ENCODE measurements at regions not wholly inside any gene's neighbourhood (a gene's known extent, or its start where the extent isn't known, plus 50 kb on each side); places are given as distances from the start of the nearest gene placed in this dataset.

- no peak for DNase-seq (ENCODE audit: low spot score)
Measured at GRCh38 chr10:27451054-27451453, 53.0 kb upstream of the RAB18 start.

GRCh38 chr10:27450225-27450624 lies 53.9 kb upstream of the RAB18 start:
- no peak for DNase-seq (ENCODE audit: low spot score)

DNA sequence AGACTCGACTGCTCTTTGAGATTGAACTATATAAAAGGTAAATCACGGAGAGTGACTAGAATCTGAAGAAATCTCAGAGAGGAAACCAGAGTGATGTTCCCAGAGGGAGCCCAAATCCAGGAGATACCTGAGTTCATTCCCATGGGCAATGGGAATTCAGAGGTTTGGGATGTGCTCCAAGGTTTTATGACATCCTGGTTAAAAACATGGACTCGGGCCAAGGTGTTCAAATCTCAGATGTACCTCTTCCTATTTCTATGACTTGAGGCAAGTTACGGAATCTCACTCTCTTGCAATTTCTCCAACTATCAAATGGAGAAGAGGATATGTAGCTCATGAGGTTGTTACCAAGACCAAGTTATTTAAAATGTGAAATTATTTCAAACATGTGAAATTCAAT lies 54.5 kb upstream of the RAB18 start:
- DNase-seq (ENCODE audit: low spot score): no peak

GRCh38 chr10:27448921-27449320 lies 55.2 kb upstream of the RAB18 start:
- no peak for DNase-seq (ENCODE audit: low spot score)

DNA sequence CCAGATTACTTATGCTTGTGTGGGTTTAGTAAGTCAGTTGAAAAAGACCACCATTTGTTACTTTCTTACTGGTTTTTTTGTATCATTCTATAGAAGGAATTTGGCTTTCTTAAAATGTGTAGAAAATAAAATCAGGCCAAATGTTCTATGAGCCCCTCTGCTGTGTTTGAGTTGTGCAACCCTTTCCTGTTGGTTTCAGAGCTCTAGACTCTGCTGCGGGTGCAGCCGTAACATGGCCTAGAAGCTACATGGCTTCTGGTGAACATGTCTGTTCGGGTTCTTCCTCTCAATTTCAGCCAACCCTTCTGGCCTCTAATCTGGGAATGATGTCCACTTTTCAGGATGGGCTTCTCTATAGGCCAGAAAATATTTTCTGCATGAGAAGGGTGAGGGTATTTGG lies 56.6 kb upstream of the RAB18 start:
- DNase-seq (ENCODE audit: low spot score): no peak

GRCh38 chr10:27446091-27446918 lies 57.8 kb upstream of the RAB18 start:
- peak; percentile 15 for DNase-seq (ENCODE audit: low spot score)

GRCh38 chr10:27445070-27445469 lies 59.0 kb upstream of the RAB18 start:
- DNase-seq (ENCODE audit: low spot score): no peak

- DNase-seq (ENCODE audit: low spot score): no peak
Measured at GRCh38 chr10:27440478-27440877, 63.6 kb upstream of the RAB18 start.

- DNase-seq (ENCODE audit: low spot score): no peak
Measured at GRCh38 chr10:27440021-27440420, 64.1 kb upstream of the RAB18 start.

- DNase-seq (ENCODE audit: low spot score): no peak
Measured at GRCh38 chr10:27439101-27439500, 65.0 kb upstream of the RAB18 start.

DNA sequence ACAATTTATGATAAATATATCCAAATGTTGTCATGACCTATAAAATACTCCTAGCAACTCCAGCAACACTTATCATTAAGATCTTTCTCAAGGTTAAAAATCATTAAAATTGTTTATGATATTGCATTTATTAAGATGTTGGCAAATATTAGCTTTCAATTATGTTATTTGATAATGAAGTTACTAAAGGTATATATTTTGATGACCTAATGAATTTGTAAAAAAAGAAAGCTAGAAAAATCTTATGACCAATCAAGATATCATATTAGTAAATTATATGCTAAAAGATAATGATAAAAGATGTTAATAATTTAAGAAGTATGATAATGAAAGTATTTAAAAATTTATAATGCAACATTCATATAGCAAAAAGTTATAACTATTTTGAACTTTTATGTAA lies 66.3 kb upstream of the RAB18 start:
- no peak for DNase-seq (ENCODE audit: low spot score)

- no peak for DNase-seq (ENCODE audit: low spot score)
Measured at GRCh38 chr10:27436710-27437109, 67.4 kb upstream of the RAB18 start.

DNA sequence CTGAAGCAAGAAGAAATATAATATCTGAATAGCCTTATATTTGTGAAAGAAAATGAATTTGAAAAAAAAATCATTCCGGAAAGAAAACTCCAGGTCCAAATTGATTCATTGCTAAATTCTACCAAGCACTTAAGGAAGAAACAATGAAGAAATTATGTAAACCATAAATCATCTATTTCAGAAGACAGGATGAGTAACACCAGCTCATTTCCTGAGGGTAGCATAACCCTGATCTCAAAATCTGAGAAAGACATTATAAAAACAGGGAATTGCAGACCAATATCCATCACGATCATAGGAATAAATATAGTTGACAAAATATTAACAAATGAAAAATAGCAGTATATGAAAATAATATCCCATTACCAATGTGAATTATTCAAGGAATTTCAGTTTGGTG lies 70.1 kb upstream of the RAB18 start:
- no peak for DNase-seq (ENCODE audit: low spot score)

DNA sequence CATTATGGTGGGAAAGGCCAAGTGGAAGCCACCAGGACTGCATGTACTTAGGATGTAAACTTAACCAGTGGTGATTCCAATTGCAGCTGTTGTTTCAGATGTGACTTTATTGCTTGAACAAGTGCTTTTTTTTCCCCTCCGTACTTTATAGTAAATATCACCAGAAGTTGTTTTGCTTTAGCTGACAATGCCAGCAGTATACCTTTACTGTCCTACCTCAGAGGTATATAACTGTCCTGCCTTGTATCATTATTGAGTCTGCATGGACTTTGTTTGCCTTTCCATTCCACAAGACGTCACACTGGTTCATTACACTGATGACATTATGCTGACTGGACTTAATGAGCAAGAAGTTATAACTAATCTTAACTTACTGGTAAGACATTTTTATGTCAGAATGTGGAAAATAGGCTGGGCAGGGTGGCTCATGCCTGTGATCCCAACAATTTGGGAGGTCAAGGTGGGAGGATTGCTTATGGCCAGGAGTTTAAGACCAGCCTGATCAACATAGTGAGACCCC lies 77.1 kb upstream of the RAB18 start:
- DNase-seq (ENCODE audit: low spot score): no peak

GRCh38 chr10:27413831-27414348 lies 90.2 kb upstream of the RAB18 start:
- no peak for DNase-seq (ENCODE audit: low spot score)

- no peak for DNase-seq (ENCODE audit: low spot score)
Measured at GRCh38 chr10:27413387-27413786, 90.7 kb upstream of the RAB18 start.

DNA sequence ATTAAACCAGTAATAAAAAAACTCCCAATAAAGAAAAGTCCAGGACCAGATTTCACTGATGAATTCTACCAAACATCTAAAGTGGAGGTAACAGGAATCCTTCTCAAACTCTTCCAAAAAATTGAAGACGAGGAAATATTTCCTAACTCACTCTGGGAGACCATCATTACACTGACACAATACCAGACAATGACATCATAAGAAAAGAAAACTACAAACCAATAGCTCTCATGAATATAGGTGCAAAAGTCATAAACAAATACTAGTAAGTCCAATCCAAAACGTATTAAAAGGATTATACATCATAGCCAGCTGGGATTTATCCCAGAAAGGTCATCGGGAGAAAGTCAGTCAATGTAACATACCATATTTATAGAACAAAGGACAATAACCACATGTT lies 94.0 kb upstream of the RAB18 start:
- DNase-seq (ENCODE audit: low spot score): no peak

- DNase-seq (ENCODE audit: low spot score): no peak
Measured at GRCh38 chr10:27407271-27407670, 96.8 kb upstream of the RAB18 start.

DNA sequence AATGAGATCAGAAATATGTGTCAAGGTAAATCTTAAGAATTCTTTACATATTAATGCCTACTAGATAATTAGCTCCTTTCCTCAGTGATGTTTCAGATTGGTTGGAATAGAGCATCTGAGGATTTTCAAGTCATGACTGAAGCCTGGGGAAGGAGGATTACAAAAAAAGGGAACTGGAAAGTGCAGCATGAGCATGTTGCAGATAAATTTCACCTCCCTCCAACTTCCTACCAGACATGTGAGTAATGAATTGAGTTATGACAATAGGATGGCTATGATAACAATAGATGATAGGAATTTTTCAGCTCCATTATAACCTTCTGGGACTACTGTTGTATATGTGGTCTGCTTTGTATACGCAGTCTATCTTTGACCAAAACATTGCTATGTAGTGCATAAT lies 104.2 kb upstream of the RAB18 start:
- DNase-seq (ENCODE audit: low spot score): no peak

- no peak for DNase-seq (ENCODE audit: low spot score)
Measured at GRCh38 chr10:27393961-27394360, 110.1 kb upstream of the RAB18 start.

GRCh38 chr10:27392606-27393005 lies 111.5 kb upstream of the RAB18 start:
- DNase-seq (ENCODE audit: low spot score): no peak

DNA sequence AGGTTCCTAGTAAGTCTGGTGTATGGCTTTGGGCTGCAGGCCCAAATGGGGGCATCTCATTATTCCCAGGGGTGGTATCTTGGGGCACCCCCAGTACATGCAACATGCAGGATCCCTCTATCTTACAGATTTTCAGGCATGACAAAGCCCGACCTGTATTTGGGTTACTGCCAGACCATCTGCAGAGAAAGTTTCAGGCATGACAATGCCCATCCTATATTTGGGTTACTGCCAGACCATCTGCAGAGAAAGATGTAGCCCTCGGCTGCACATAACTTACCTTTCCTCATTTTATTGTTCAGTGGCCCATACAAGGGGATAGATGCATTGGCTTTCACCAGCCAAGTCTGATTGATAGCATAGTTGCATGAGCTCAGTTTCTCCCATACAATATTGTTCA lies 112.2 kb upstream of the RAB18 start:
- no peak for DNase-seq (ENCODE audit: low spot score)

DNA sequence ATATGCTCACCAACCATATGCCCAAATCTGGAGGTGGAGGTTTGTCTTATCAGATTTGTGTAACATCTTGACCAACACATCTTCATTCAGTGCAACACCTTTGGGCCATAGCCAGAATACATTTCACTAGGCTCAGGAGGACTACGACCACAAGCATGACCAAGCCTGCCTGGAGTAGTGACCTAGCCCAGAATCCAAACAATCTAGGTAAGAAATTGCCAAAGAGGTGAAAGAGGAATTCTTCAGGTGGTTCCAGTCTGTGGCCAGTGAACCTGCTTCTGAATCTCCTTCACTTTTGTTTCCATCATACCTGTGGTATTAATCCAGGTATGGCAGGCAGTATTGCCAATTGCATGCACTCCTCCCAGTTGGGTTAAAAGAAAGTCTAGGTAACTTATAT lies 112.8 kb upstream of the RAB18 start:
- no peak for DNase-seq (ENCODE audit: low spot score)

- no peak for DNase-seq (ENCODE audit: low spot score)
Measured at GRCh38 chr10:27390681-27391080, 113.4 kb upstream of the RAB18 start.

All from CD4-positive, alpha-beta T cell treated with Interleukin-6 at 100 ng/mL for 8 hours (primary cell).